NCI-H526 treated with DMSO at 0.1 percent for 48 hours (cell line): ENCODE measurements at regions not wholly inside any gene's neighbourhood (a gene's known extent, or its start where the extent isn't known, plus 50 kb on each side); places are given as distances from the start of the nearest gene placed in this dataset.

ENCODE experiments used
- DNase-seq: peaks from one replicate; lab custom pipeline; 2025; lab: John Stamatoyannopoulos, UW

DNA sequence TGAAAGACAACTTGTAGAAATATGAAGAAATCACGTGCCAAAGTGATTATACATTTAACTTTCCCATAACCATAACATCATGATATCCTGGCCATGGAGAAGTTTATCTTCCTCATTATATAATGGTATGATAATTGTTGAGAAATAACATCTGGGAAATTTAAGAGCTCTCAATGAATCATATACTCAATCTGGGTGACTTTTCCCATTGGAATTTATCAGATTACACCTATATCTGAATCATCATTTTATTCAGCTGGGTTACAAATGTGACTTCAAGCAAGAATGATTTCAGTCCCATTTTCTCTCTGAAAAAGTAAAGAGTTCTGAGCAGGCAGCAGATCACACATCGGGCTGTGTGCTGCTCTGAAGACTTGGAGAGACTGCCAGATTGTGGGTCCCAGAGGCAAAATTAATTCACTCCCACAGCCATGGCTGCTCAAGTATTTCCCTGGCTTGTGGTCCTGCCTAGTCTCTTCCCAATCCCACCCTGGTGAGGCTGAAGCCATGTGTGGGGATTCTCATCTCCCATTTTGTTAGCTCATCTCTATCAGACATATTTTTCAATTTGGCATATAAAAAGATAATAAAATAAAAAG, 278.0 kb downstream of the MRPL39 start:
- DNase-seq, result no peak

DNA sequence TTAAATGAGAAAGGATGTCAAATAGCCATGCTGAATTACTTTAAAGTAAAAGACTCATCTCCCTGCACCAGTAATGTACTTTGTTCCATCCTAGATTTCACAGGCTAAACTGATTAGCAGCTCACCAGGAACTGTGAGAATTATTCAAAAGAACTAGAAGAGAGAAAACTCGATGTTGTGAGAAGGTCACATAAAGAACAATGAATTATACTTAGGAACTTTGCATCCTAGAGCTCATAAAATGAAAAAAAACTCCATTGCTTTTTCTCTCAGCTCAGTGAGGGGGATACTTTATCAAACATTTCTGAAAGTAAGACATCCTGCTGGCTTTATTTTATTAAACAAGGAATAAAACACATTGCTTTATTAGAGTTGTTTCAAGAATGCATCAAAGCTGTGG, 278.5 kb downstream of the MRPL39 start:
- DNase-seq, result no peak

DNA sequence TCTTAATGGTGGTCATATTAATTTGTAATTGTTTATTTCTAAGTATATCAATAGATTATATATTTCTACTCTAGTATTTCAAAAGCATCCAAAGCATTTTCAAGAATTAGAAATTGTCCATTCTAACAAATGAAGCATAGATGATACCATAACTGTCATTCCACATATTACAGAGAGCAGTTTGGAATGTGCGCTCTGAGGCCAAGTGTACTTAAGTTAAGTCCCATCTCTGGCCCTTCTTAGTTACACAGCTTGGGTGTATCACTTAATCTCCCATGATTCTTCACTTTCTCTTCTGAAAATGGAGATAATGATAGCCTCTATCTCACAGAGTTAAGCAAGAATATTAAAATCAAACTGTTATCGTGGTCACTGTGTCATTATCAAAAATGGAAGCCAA, 281.1 kb downstream of the MRPL39 start:
- no peak for DNase-seq

DNA sequence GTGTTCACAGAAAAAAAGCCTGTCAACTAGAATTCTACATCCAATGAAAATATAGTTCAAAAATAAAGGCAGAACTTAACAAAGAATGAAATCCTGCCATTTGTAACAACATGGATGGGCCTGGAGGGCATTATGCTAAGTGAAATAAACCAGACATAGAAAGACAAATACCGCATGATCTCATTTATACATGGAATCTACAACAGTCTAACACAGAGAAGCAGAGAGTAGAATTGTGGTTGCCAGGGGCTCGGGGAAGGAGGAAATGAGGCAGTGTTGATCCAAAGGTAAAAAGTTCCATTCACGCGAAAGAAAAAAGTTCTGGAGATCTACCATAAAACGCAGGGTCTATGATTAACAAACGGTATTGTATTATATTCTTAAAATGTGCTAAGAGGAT, 282.6 kb downstream of the MRPL39 start:
- no peak for DNase-seq

DNA sequence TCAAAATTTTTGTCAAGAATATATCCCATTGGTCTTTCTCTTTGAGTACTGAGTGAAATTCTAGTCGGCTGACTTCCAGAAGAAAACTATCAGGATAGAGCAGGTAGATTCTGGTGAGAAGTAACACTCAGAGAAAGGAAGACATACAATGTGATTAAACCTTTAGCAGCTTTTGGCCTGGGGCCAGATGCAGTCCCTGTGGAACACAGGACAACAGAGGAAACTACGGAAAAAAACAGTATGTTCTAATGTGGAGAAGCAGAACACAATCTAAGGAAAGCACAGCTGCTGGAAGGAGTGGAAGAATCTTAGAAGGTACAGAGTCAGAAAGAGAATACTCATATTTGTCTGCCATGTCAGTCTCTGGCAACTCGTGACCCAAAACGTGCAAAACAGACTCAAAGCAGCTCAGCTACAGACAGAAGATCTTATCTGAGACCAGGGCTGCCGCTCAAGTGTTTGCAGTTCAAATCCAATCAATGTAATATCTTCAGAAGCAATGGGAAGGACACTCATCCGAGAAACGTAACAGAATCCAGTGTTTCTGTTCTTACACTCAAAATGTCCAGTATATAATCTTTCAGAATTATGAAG, 283.8 kb downstream of the MRPL39 start:
- DNase-seq, result no peak

DNA sequence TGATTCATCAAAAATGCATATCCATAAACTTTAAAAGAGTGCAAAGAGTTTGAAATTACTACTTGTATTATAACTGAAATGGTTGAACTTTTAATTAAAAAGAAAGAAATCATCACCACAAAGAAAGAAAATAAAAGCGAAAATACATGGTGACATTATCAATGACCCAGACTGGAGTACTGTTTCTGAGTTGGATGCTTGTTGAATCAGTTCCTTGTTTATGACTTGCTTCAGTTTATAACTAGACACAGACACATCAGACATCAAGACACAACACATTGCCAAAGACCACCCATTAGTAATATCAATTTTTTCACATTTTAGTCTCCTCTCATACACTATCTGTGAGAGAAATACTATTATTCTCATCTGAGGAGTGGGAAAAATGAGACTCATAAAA, 293.0 kb downstream of the MRPL39 start:
- DNase-seq, result no peak

DNA sequence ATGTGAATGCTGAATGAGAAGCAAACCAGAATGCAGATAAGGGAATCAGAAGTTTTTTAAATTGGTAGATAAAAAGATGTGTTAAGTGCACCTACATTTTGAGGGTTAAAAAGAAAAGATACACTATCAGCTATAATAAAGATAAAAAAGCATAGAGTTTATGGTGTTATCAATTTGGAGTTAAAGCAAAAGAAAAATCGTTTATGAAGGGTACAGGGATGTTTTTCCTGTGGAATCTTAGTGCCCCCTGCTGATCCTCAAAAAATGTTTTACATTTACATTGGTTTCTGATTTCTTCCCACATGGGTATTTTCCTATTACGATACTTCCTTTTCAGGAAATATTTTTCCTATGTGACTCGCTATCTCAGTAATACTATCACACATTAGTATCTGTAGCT, 293.5 kb downstream of the MRPL39 start:
- peak; percentile 1 for DNase-seq

DNA sequence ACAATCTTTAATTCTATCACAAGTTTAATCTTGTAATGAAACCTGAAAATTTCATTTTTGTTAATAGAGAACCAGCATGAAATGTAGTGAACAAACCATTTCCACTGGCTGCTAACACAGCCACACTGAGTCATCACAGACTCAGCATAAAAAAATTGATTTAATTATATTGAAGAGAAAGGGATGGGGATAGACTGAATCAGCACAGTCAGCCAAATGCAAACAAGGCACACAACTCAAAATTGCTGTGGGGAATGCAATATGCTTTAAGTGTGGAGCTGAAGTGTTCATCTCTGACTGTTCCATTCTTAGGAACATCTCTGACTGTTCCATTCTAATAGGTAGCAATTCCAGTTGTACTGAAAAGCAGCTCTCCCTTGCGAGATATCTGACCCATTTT, 299.8 kb downstream of the MRPL39 start:
- DNase-seq, result no peak

DNA sequence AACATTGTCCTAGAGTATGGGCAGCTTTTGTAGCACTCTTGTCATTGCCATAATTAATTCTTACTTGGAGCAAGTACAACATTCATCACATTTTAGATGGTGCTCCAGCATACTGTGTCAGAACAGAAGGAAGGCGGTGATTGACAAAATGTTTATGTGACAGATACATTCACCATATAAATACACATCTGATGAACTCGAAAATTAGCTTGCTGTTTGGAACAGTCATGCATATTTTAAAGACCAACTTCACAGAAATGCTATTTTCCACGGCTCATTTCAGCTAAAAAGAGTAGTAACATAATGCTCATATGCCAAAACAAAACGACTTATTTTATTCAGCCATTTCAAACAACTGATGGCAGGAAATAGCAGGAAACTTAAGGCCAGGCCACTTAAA, 302.7 kb downstream of the MRPL39 start:
- no peak for DNase-seq

DNA sequence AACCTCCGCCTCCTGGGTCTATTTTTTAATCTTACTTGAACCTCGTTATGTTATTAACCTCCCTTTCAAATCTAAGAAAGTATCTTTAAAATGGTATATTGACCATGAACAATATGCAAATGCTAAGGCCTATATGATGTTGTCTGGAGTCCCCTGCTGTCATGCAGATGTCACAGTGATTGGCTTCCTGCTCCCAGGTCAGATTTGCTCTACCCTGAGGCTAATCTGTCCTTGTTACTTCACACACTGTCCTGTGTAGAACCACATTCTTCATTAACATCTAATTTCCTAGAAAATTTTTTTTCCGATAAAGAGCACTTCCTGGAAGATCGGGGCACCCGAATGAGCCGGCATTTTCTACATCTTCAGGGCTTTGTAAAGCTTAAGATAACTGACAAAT, 306.6 kb downstream of the MRPL39 start:
- DNase-seq, result no peak

DNA sequence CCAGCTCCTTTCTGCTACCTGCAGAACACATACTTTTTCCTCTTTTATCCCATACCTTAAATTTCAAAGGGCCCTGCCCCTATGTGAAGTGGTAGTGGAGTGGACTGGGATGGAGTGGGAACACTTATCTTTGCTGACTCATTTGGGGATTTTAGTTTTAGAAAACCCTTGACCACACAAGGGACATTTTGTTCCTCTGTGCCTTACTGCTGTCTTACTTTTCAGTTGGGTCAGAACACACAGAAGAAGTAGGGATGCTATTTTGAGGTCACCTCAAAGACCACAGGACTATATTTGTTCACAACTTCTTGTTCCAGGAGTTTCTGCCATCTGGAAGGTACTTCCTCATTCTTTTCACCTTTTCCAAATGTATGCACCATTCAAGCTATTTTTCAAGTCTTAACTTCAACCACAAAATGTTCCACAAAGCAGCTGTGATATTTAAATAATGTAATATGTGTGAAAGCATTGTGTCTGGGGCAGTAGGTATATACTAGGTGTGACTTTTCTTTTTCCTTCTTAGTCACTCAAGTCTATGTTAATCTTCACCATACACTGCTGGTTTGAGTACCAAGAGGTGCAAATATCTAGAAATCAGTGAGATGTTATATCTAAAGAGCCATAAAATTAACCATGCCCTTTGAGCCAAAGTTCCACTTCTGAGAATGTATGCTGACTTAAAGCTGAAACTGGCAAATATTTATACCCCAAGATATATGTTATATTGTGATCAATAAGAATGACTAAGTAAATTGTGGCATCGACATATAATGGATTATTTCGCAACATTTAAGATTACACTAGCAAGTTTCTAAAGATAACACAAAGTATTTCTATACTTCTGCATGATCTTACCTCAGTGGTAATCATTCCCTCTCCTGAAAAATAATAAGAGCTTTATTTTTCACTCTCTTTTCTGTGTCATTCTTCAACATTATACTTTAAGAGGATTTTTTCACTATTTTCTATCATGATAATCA, 308.5 kb downstream of the MRPL39 start:
- DNase-seq, result no peak

DNA sequence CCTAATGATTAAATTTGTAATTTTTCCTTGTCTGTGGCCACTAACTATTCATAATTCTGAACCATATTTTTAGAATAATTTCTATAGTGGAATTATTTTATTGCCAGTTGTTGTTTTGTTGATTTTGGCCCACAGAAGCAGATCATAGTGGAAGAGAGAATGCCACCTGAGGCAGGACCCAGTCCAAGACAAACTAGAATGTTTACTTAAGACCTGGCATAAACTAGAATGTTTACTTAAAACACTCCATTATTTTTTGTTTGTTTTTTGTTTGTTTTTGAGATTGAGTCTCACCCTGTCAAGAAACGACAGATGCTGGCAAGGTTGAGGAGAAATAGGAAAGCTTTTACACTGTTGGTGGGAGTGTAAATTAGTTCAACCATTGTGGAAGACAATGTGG, 310.2 kb downstream of the MRPL39 start:
- no peak for DNase-seq

DNA sequence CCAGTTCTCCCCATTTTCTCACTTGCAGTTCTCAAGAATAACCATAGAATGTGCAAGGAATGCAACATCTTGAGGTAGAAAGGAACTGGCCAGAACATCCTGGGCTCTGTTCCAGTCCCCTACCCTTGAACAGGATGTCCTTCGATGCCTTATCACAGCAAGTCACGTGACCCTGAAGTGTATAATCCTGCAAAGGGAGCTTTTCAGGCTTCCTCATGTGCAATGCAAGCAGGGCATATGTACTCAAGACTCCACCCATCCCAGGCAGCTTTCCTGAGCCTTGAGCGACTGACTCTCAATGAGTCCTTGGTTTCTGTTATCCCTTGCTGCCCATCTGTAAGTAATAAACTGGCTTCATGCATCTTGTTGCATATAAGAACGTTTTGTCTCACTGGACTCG, 311.0 kb downstream of the MRPL39 start:
- no peak for DNase-seq

DNA sequence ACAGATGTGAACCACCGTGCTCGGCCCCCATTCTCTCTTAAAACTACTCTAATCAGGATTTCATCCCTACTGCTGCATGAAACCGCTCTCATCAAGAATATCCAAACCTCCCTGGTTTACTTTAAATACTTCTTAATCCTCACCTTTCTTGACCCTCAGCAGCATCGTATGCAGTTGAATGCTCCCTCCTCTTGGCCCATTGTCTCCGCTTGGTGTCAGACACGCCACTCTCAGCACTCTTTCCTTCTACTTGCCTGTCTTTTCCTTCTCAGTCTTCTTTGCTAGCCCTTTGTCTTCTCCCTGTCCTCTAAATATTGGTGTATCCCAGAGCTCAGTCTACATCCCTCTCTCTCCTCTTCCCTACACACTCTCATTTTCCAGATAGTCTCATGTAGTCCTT, 314.9 kb downstream of the MRPL39 start:
- DNase-seq, result no peak

DNA sequence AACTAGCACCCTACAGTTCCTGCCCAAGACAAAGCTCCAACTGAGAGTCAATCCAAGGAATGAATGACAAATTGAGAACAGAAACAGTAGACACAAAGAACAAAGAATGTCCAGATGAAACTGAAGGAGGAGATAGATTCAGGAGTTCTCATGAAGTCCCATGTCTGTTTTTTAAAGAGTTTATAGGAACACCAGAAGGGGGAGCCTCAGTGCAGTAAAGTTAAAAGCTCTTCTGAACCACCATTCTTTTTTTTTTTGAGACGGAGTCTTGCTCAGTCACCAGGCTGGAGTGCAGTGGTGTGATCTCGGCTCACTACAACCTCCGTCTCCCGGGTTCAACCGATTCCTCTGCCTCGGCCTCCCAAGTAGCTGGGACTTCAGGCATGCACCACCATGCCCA, 323.6 kb downstream of the MRPL39 start:
- no peak for DNase-seq

DNA sequence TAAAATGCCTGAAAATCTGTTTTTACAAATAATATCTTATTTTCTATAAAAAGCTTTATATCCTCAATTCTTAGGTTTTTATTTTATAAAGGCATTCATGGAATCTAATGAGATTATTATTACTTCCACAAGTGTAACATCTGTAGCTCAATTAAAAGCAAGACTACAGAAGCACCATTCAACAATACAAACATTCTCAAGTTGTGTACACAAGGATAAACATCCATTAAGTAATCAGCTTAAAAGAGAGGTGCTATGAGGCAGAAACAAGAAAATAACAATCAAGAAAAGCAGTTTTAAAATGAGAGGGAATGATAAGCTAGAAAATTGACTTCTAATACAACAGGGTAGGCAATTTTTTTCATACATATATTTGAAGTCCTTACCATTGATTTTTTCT, 326.1 kb downstream of the MRPL39 start:
- DNase-seq, result no peak

DNA sequence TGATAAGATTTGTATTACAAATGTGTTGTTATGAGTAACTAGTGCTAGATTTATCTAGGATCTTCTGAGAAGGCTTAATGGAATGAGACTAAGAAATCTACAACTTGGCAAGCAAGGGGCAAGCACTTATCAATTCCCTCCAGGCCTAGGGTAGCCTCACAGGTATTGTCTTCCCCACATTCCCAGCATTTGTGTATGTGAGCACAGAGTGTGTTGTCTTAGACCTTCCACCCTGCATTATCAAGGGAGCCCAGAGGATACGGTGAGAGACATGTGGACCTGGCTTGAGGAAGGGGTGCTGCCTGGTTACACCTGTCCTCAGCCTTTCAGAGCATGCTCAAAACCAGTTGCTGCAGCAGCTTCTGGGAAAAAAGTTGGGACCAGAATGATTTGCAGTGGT, 327.2 kb downstream of the MRPL39 start:
- no peak for DNase-seq

DNA sequence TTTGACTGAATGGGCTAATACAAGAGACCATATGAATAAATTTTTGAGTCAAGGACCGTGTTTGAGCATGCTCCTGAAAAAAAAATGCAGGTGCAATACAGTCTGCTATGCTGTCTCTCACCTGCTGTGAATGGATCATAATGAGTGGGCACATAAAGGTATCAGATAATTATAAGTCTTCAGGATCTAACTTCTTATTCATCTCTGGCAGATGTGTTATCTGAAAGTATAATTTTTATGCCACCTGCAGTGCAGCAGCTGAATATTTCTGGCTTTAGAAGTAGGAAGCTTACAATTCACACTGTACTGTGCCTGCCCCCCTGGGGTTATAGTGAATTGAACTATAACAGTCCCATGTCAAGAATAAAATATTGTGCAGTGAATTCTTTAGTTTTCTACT, 333.3 kb downstream of the MRPL39 start:
- no peak for DNase-seq

DNA sequence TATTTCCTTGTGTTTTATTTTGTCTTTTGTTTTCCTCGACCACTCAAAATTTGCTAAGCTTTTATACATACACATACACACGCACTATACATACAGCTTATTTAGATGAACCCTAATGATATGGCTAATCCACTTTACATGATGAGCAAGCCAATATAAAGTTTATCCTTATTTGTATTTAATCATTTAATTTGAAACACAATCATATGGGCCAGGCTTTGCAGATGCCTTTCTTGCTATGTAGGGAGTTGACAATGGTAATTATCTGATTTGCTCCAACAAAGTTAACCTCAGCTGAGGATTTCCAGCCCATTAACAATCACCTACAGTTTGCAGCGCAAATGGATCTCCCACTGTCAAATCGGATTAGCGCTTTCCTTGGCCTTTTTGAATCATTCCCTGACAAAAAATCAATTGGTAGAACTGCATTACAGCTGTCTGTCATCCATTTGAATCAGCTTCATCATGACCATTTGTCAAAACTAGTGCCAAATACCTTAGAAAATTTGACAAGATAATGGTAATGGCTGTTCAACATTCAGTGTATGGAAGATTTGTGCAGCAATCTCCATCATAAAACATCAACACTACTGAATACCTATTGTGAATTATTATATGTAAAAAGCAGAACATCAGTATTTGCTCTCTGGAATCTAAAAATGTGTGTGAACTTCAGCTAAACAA, 352.6 kb downstream of the MRPL39 start:
- no peak for DNase-seq

DNA sequence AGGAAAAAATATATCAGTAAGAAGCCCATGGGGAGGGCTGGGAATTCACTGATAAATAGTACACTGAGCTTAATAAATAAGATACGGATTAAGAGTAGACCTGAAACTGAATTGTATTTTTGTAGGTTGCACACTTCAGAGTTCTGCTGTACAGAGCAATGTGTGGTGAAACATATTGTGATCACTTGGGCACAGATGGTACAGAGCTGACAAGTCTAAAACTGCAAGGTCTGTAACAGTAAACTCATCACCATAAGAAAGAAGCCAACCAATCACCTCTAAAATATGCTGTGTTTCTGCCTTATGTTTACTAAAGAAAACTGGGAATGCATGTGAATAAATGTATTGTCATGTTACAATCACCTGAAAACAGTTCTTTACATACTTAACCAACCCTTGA, 360.7 kb downstream of the MRPL39 start:
- DNase-seq, result no peak

DNA sequence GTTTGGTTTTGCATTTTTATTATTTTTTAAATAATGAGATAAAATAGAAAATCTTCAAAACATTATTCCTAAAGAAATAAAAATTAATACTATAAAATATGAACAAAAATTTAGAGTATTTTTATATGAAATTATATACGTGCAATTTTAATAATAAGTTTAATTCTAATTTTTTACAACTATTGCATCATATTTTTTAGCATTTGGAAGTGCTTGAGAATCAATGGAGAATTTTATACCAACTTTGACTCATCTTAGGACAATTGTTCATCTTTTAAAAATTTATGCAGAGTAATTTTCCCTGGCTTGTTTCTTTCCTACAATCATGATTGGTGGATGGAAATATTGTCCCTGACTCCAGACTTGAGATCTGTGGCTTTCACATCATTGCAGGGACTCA, 362.5 kb downstream of the MRPL39 start:
- no peak for DNase-seq

DNA sequence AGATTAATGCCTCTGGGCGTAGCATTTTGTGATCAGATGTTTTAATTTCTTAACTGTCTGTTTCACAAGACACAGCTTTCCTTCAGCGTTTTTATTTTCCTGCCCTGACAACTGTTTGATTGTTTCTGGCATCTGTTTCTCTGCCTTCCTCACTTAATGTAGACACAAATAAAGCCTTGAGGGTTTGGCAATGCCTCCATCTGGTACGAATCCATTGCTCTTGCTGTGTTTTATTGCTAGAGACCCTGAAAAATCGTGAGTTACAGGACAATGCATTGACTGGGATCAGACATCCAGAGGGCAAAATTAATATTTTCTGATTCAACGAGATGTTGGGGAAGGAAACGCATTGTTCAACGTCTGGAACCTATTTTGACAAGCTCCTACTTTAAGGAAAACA, 363.5 kb downstream of the MRPL39 start:
- no peak for DNase-seq

DNA sequence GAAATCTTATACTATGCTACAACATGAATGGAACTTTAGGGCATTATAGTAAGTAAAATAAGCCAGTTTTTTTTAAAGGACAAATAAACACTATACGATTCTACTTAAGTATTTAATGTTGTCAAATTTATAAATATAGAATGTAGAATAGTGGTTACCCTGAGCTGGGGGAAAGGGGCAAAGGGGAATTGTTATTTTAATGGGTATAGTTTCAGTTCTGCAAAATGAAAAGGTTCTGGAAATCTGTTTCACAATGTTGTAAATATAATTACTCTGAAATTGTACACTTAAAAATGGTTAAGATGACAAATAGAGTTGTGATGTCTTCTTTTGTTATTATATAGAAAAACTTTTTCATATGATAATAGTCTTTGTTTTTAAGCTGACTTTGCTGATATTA, 366.3 kb downstream of the MRPL39 start:
- no peak for DNase-seq
